B cell (primary cell): ENCODE measurements at regions not wholly inside any gene's neighbourhood (a gene's known extent, or its start where the extent isn't known, plus 50 kb on each side); places are given as distances from the start of the nearest gene placed in this dataset.

Experiments
- ATAC-seq: fragments of 200-7000 bp; cut with Tn5 transposase; one replicate; pipeline ENCODE4 v1.10.0; 2021; ENCODE audit warnings: low read depth, mild to moderate bottlenecking, moderate number of reproducible peaks, moderate library complexity
- CTCF ChIA-PET: fragments of 350-600 bp; sonication (Branson Sonifier 250); formaldehyde crosslinking; loops from one replicate; lab custom pipeline; 2021; ENCODE audit warnings: antibody characterized with exemption, inconsistent platforms; lab: Charles Lee
- POLR2A ChIA-PET: fragments of 350-600 bp; sonication (Branson Sonifier 250); formaldehyde crosslinking; loops from one replicate; lab custom pipeline; 2021; ENCODE audit warnings: antibody characterized with exemption; lab: Charles Lee
- DNase-seq: peaks from one replicate; pipeline ENCODE4 v3.0.0; 2013
- H2AFZ ChIP-seq: 2 replicates; pipeline ENCODE4 v1.6.1; 2012; ENCODE audit warnings: mild to moderate bottlenecking, low read depth, low read length; ENCODE audit not compliant: insufficient read depth, poor library complexity, severe bottlenecking
- H3K27ac ChIP-seq, 2 donors: 1 replicate in 1 of 2; 2 replicates in 1 of 2; pipeline ENCODE4 v1.5.1; 2012 to 2013; ENCODE audit warnings: low read length in 2 of 2, mild to moderate bottlenecking in 2 of 2, moderate library complexity in 1 of 2
- H3K27me3 ChIP-seq, 4 experiments: fragments of 200-600 bp in 1 of 4; sonication (generic) in 1 of 4; replicated peaks in 1 of 4; 1 replicate in 2 of 4; 2 replicates in 2 of 4; pipeline versions ENCODE4 v1.6.1 to v1.7.0; 2013 to 2016; ENCODE audit warnings: low read length in 3 of 4, mild to moderate bottlenecking in 2 of 4, mixed read lengths in 1 of 4, moderate library complexity in 1 of 4; ENCODE audit not compliant: insufficient read depth in 4 of 4, control insufficient read depth in 3 of 4; ENCODE audit errors: control extremely low read depth in 1 of 4
- H3K36me3 ChIP-seq, 2 experiments: replicated peaks in 1 of 2; 1 replicate in 1 of 2; 2 replicates in 1 of 2; pipeline versions ENCODE4 v1.6.1 to v1.7.1; 2013; ENCODE audit warnings: low read length in 1 of 2; ENCODE audit not compliant: insufficient read depth in 2 of 2, control insufficient read depth in 1 of 2; ENCODE audit errors: control extremely low read depth in 1 of 2, extremely low read depth in 1 of 2
- H3K4me1 ChIP-seq, 2 donors: fragments of 200-600 bp in 1 of 2; sonication (generic) in 1 of 2; 1 replicate in 1 of 2; 2 replicates in 1 of 2; pipeline versions ENCODE4 v1.5.1 to v1.6.1; 2013 to 2017; ENCODE audit warnings: low read length in 2 of 2; ENCODE audit not compliant: control insufficient read depth in 2 of 2, insufficient read depth in 2 of 2
- H3K4me2 ChIP-seq: replicated peaks from 2 replicates; pipeline ENCODE3; 2012; ENCODE audit warnings: mild to moderate bottlenecking, low read depth, low read length; ENCODE audit not compliant: poor library complexity, severe bottlenecking
- H3K4me3 ChIP-seq, 5 experiments: fragments of 200-600 bp in 1 of 5; sonication (generic) in 1 of 5; 1 replicate in 3 of 5; 2 replicates in 2 of 5; pipeline versions ENCODE4 v1.5.1 to v1.7.0; 2011 to 2016; ENCODE audit warnings: low read length in 4 of 5, mild to moderate bottlenecking in 4 of 5, low read depth in 2 of 5, control low read depth in 1 of 5, moderate library complexity in 1 of 5; ENCODE audit not compliant: insufficient read depth in 1 of 5; ENCODE audit errors: control extremely low read depth in 1 of 5, extremely low read depth in 1 of 5
- H3K79me2 ChIP-seq: fragments of 200-600 bp; sonication (generic); one replicate; pipeline ENCODE4 v1.6.0; 2016; ENCODE audit warnings: low read length; ENCODE audit not compliant: control insufficient read depth, insufficient read depth
- H3K9ac ChIP-seq: fragments of 200-600 bp; sonication (generic); 2 replicates; pipeline ENCODE4 v1.6.1; 2017; ENCODE audit warnings: mild to moderate bottlenecking, low read length, moderate library complexity
- H3K9me3 ChIP-seq, 3 donors: one replicate each; pipeline versions ENCODE4 v1.6.1 to v1.7.1; 2013; ENCODE audit warnings: low read length in 2 of 3; ENCODE audit not compliant: control insufficient read depth in 2 of 3, insufficient read depth in 1 of 3; ENCODE audit errors: control extremely low read depth in 1 of 3
- H4K20me1 ChIP-seq: 2 replicates; pipeline ENCODE4 v1.6.0; 2012; ENCODE audit warnings: mild to moderate bottlenecking, low read length; ENCODE audit not compliant: insufficient read depth, control insufficient read depth, poor library complexity, severe bottlenecking
- H3K27ac Mint-ChIP-seq: one replicate; pipeline ENCODE4 v1.8.0; 2021; ENCODE audit warnings: mixed read lengths
- H3K27me3 Mint-ChIP-seq: one replicate; pipeline ENCODE4 v1.8.0; 2021; ENCODE audit warnings: mixed read lengths
- H3K4me1 Mint-ChIP-seq: one replicate; pipeline ENCODE4 v1.8.0; 2021; ENCODE audit warnings: mixed read lengths
- H3K4me3 Mint-ChIP-seq: one replicate; pipeline ENCODE4 v1.8.0; 2021; ENCODE audit warnings: mixed read lengths
- H3K9me3 Mint-ChIP-seq: one replicate; pipeline ENCODE4 v1.8.0; 2022; ENCODE audit warnings: mixed read lengths; ENCODE audit not compliant: insufficient read depth
- EZH2 ChIP-seq: IDR thresholded peaks from 2 replicates; pipeline ENCODE4 v1.6.1; 2012; ENCODE audit warnings: borderline replicate concordance, low read depth, mild to moderate bottlenecking, moderate library complexity, low read length; ENCODE audit not compliant: insufficient read depth, poor library complexity, severe bottlenecking
- WGBS: methylation state at CpG from one replicate; pipeline ENCODE4 v1.1.5; 2013; ENCODE audit warnings: missing lambda C conversion rate; ENCODE audit not compliant: insufficient coverage; 5-methylcytosine and 5-hydroxymethylcytosine counted together
- intact Hi-C: fragments of 100-400 bp; cut with micrococcal nuclease; formaldehyde crosslinking; loops from one replicate; pipeline ENCODE4 v1.10.0; 2022
- TF ChIP-seq, protein P1 (sequence below): fragments of 200-600 bp; IDR thresholded peaks from one replicate; pipeline ENCODE4 v1.8.0; 2022; ENCODE audit warnings: antibody characterized with exemption, mild to moderate bottlenecking

DNA sequence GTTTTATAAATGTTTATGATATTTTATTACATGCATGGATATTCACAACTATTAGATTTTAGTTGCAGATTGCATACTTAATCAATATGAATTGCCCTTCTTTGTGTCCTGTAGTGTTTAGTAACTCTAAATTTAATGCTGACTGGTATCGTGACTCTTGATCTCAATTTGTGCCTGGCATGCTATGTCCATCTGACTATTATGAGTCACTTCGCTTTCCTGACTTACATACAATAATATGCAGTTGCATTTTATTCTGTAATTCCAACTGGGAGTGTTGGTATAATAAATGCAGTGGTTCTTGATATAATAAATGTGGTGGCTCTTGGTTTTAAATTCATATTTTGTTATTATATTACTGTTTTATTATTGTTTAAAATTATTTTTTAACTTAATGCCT is 277.5 kb downstream of the LIG4 start:
- TF ChIP-seq, protein P1, sequence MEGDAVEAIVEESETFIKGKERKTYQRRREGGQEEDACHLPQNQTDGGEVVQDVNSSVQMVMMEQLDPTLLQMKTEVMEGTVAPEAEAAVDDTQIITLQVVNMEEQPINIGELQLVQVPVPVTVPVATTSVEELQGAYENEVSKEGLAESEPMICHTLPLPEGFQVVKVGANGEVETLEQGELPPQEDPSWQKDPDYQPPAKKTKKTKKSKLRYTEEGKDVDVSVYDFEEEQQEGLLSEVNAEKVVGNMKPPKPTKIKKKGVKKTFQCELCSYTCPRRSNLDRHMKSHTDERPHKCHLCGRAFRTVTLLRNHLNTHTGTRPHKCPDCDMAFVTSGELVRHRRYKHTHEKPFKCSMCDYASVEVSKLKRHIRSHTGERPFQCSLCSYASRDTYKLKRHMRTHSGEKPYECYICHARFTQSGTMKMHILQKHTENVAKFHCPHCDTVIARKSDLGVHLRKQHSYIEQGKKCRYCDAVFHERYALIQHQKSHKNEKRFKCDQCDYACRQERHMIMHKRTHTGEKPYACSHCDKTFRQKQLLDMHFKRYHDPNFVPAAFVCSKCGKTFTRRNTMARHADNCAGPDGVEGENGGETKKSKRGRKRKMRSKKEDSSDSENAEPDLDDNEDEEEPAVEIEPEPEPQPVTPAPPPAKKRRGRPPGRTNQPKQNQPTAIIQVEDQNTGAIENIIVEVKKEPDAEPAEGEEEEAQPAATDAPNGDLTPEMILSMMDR: no peak
- no peak for TF ChIP-seq EZH2
- no peaks in the 10 kb centered on the region for H3K27me3 Mint-ChIP-seq
- no peak overlapping the region for H3K4me3 ChIP-seq
- no peaks in the 10 kb centered on the region for H3K4me1 Mint-ChIP-seq
- no peak overlapping the region for H3K9ac ChIP-seq
- H4K20me1 ChIP-seq: no peaks in the 10 kb centered on the region
- no peaks in the 10 kb centered on the region for H3K36me3 ChIP-seq
- DNase-seq (no peak), ATAC-seq (no peak)
- H3K79me2 ChIP-seq: no peaks in the 10 kb centered on the region
- H3K4me3 Mint-ChIP-seq: no peak overlapping the region
- WGBS: no CpG with 5 or more reads among the region's 2 CpGs
- intact Hi-C loops: no loop called here
- no peak overlapping the region for H3K27ac ChIP-seq
- H3K9me3 ChIP-seq: peaks cover 0 to 13% (median 0%) of the 10 kb centered on the region in 3 donors
- H3K4me2 ChIP-seq: no peak overlapping the region
- CTCF ChIA-PET: no interaction called here
- no peaks in the 10 kb centered on the region for H3K27me3 ChIP-seq
- H3K27ac Mint-ChIP-seq: no peak overlapping the region
- H3K4me1 ChIP-seq: no peaks in the 10 kb centered on the region
- POLR2A ChIA-PET: no interaction called here
- H2AFZ ChIP-seq: no peak overlapping the region
- peaks cover 4% of the 10 kb centered on the region for H3K9me3 Mint-ChIP-seq

DNA sequence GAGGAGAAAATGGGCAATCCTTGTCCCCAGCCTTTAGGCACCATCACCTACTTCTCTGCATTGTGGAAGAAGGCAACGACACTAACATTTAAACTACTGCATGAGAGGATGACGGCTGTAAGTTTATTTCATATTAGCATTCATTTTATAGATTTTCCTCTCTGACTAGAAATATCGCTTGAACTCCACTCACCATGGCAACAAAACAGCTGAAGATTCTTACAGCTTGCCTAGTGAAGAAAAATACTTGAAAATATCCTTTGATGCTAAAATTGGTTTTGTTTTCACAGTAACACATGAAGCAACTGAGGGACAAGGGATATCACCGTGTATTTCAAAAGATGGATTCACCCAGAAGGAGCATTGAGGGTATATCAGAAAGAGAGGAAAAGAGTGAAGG is 284.3 kb downstream of the LIG4 start:
- Histone ChIP-seq H3K9me3 (no peaks in the 10 kb centered on the region), H3K79me2 (no peaks in the 10 kb centered on the region), H3K27ac (no peak overlapping the region), H2AFZ (no peak overlapping the region), H3K27me3 (no peaks in the 10 kb centered on the region), H3K36me3 (no peaks in the 10 kb centered on the region), H3K9ac (no peak overlapping the region), H3K4me3 (no peak overlapping the region), H3K4me2 (no peak overlapping the region), H4K20me1 (no peaks in the 10 kb centered on the region), H3K4me1 (no peaks in the 10 kb centered on the region)
- TF ChIP-seq EZH2: no peak
- TF ChIP-seq, protein P1: no peak
- intact Hi-C loops: no loop called here
- Mint-ChIP-seq H3K4me1 (no peaks in the 10 kb centered on the region), H3K27me3 (no peaks in the 10 kb centered on the region), H3K4me3 (no peak overlapping the region), H3K27ac (no peak overlapping the region), H3K9me3 (peaks cover 9% of the 10 kb centered on the region)
- WGBS: 100% methylated on average over 1 of the region's 4 CpGs
- ATAC-seq: no peak
- ChIA-PET CTCF (no interaction called here), POLR2A (no interaction called here)
- no peak for DNase-seq
